ENCODE measurements at regions not wholly inside any gene's neighbourhood (a gene's known extent, or its start where the extent isn't known, plus 50 kb on each side); places are given as distances from the start of the nearest gene placed in this dataset.
"Not testable (repeated sequence)": the region's sequence is repeated elsewhere in the genome, so short reads cannot be mapped to it uniquely, and the experiment has no call there.

DNA sequence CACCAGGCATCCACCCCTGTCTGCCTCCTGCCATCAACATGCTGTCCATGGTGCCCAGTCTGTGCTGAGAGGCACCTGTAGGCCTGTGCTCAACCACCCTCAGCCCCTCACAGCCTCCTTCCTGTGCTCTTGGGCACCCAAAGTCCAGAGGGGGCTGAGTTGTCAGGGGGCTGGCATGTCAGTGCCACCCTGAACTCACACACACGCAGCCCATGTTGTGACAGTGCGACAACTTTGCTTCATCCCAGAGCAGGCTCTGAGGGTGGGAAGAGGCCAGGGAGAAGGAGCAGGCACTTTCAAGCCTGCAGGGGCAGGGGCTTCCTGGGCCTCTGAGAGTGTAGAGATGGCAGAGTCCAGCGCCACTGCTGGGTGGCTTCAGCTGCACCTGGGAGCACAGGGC is 491.0 kb downstream of the TMEM135 start:
- Histone ChIP-seq H3K4me1 (ENCODE audit: control insufficient read depth in 2 of 3, insufficient read depth in 2 of 3, low read depth in 1 of 3, low read length in 3 of 3) (no peaks in the 10 kb centered on the region), H3K9me3 (ENCODE audit: control insufficient read depth in 2 of 3, insufficient read depth in 1 of 3, low read length in 3 of 3) (peaks cover 0 to 4% (median 0%) of the 10 kb centered on the region in 3 donors), H3K9ac (ENCODE audit: low read length in 3 of 3) (no peak overlapping the region), H3K27me3 (ENCODE audit: control insufficient read depth, insufficient read depth, low read length) (no peaks in the 10 kb centered on the region), H3K36me3 (ENCODE audit: control insufficient read depth in 2 of 3, insufficient read depth in 3 of 3, low read length in 3 of 3) (no peaks in the 10 kb centered on the region), H3K27ac (ENCODE audit: low read depth in 2 of 2, low read length in 2 of 2) (no peak overlapping the region), H3K4me3 (ENCODE audit: low read length in 3 of 3) (no peak overlapping the region)
- TF ChIP-seq, protein P1, sequence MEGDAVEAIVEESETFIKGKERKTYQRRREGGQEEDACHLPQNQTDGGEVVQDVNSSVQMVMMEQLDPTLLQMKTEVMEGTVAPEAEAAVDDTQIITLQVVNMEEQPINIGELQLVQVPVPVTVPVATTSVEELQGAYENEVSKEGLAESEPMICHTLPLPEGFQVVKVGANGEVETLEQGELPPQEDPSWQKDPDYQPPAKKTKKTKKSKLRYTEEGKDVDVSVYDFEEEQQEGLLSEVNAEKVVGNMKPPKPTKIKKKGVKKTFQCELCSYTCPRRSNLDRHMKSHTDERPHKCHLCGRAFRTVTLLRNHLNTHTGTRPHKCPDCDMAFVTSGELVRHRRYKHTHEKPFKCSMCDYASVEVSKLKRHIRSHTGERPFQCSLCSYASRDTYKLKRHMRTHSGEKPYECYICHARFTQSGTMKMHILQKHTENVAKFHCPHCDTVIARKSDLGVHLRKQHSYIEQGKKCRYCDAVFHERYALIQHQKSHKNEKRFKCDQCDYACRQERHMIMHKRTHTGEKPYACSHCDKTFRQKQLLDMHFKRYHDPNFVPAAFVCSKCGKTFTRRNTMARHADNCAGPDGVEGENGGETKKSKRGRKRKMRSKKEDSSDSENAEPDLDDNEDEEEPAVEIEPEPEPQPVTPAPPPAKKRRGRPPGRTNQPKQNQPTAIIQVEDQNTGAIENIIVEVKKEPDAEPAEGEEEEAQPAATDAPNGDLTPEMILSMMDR (IDR thresholded peaks at IDR 0.05; ENCODE audit: borderline replicate concordance, extremely low read depth, insufficient read depth) = no peak
- no peak for FAIRE-seq
- intact Hi-C loops (cut with DNase I) = no loop called here
- DNase-seq = peak in 1 of 5 donors; percentile 39

DNA sequence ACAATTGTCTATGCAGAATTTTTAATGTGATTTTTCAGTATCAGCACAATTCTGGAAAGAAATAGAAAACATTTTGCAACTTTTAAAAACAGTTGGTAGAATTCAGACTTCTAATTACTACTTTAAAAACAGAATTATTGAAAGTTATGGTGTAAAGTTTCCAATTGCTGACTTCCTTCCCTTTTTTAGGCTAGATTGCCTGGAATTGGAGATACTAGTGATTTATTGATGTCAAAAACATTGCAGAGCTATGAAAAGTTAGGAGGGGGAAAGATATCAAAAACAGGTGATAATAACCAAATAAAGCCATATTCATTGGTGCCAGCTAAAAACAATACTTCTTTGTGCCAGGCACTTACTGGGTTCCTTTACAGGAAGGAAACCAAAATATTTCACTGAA is 485.5 kb downstream of the TMEM135 start:
- Histone ChIP-seq H3K36me3 (ENCODE audit: control insufficient read depth in 2 of 3, insufficient read depth in 3 of 3, low read length in 3 of 3) (no peaks in the 10 kb centered on the region), H3K27ac (ENCODE audit: low read depth in 2 of 2, low read length in 2 of 2) (no peak overlapping the region), H3K9me3 (ENCODE audit: control insufficient read depth in 2 of 3, insufficient read depth in 1 of 3, low read length in 3 of 3) (no peaks in the 10 kb centered on the region), H3K9ac (ENCODE audit: low read length in 3 of 3) (no peak overlapping the region), H3K4me3 (ENCODE audit: low read length in 3 of 3) (no peak overlapping the region), H3K27me3 (ENCODE audit: control insufficient read depth, insufficient read depth, low read length) (no peaks in the 10 kb centered on the region), H3K4me1 (ENCODE audit: control insufficient read depth in 2 of 3, insufficient read depth in 2 of 3, low read depth in 1 of 3, low read length in 3 of 3) (no peaks in the 10 kb centered on the region)
- intact Hi-C loops (cut with DNase I) = no loop called here
- TF ChIP-seq, protein P1 (IDR thresholded peaks at IDR 0.05; ENCODE audit: borderline replicate concordance, extremely low read depth, insufficient read depth) = no peak
- no peak for DNase-seq
- no peak for FAIRE-seq

DNA sequence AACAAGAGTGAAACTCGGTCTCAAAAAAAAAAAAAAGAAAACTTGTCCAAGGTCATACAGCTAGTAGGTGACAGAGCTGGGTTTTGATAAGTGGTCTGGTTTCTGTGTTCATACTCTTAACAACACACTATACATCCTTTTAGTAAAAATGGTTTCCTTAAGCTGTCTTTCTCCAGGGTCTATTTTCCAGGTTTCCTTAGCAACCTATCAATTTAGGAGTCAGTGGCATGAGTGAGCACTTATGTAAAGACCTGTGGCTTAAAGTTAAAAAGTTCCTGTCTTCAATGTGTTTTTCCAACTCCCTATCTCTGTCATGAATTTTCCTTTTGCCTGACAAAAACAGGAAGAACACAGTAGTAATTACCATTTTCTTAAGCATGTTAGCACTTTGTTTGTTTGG is 480.5 kb downstream of the TMEM135 start:
- Histone ChIP-seq H3K4me1 (ENCODE audit: control insufficient read depth in 2 of 3, insufficient read depth in 2 of 3, low read depth in 1 of 3, low read length in 3 of 3) (no peaks in the 10 kb centered on the region), H3K36me3 (ENCODE audit: control insufficient read depth in 2 of 3, insufficient read depth in 3 of 3, low read length in 3 of 3) (no peaks in the 10 kb centered on the region), H3K9me3 (ENCODE audit: control insufficient read depth in 2 of 3, insufficient read depth in 1 of 3, low read length in 3 of 3) (no peaks in the 10 kb centered on the region), H3K27me3 (ENCODE audit: control insufficient read depth, insufficient read depth, low read length) (no peaks in the 10 kb centered on the region), H3K27ac (ENCODE audit: low read depth in 2 of 2, low read length in 2 of 2) (no peak overlapping the region), H3K9ac (ENCODE audit: low read length in 3 of 3) (no peak overlapping the region), H3K4me3 (ENCODE audit: low read length in 3 of 3) (no peak overlapping the region)
- FAIRE-seq = no peak
- DNase-seq = peak in 2 of 5 donors; percentile 7
- TF ChIP-seq, protein P1 (IDR thresholded peaks at IDR 0.05; ENCODE audit: borderline replicate concordance, extremely low read depth, insufficient read depth) = no peak
- intact Hi-C loops (cut with DNase I) = no loop called here

DNA sequence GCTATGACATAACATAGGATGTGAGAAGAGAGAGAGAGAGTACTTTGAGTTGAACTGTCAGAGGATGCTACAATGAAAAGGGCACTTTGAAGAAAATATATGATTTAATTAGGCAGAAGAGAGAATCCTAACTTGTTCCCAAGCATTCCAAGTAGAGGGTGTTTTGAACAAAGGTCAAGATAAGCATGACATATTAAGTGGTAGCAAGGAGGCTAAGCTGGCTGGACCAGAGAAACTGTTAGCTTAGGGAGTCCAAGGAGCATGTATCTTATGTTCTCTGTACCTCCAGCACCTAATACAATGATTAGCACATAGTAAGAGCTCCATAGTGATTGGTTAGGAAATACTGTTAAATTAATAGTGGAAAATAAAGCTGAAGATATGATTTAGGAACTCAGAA is 479.6 kb downstream of the TMEM135 start:
- no peak for DNase-seq
- Histone ChIP-seq H3K27me3 (ENCODE audit: control insufficient read depth, insufficient read depth, low read length) (no peaks in the 10 kb centered on the region), H3K4me3 (ENCODE audit: low read length in 3 of 3) (no peak overlapping the region), H3K36me3 (ENCODE audit: control insufficient read depth in 2 of 3, insufficient read depth in 3 of 3, low read length in 3 of 3) (no peaks in the 10 kb centered on the region), H3K4me1 (ENCODE audit: control insufficient read depth in 2 of 3, insufficient read depth in 2 of 3, low read depth in 1 of 3, low read length in 3 of 3) (no peaks in the 10 kb centered on the region), H3K27ac (ENCODE audit: low read depth in 2 of 2, low read length in 2 of 2) (no peak overlapping the region), H3K9me3 (ENCODE audit: control insufficient read depth in 2 of 3, insufficient read depth in 1 of 3, low read length in 3 of 3) (no peaks in the 10 kb centered on the region), H3K9ac (ENCODE audit: low read length in 3 of 3) (no peak overlapping the region)
- TF ChIP-seq, protein P1 (IDR thresholded peaks at IDR 0.05; ENCODE audit: borderline replicate concordance, extremely low read depth, insufficient read depth) = no peak
- no peak for FAIRE-seq
- intact Hi-C loops (cut with DNase I) = no loop called here

DNA sequence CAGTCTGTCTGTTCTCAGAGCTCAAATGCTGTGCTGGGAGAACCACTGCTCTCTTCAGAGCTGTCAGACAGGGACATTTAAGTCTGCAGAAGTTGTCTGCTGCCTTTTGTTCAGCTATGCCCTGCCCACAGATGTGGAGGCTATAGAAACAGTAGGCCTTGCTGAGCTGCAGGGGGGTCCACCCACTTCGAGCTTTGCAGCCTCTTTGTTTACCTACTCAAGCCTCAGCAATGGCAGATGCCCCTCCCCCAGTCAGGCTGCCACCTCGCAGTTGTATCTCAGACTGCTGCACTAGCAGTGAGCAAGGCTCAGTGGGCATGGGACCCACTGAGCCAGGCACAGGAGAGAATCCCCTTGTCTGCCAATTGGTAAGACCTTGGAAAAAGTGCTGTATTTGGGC is 470.0 kb downstream of the TMEM135 start:
- H3K36me3 ChIP-seq (ENCODE audit: control insufficient read depth in 2 of 3, insufficient read depth in 3 of 3, low read length in 3 of 3); H3K4me3 ChIP-seq (ENCODE audit: low read length in 3 of 3); FAIRE-seq; H3K27ac ChIP-seq (ENCODE audit: low read depth in 2 of 2, low read length in 2 of 2); DNase-seq; H3K9me3 ChIP-seq (ENCODE audit: control insufficient read depth in 2 of 3, insufficient read depth in 1 of 3, low read length in 3 of 3); H3K9ac ChIP-seq (ENCODE audit: low read length in 3 of 3); H3K27me3 ChIP-seq (ENCODE audit: control insufficient read depth, insufficient read depth, low read length); H3K4me1 ChIP-seq (ENCODE audit: control insufficient read depth in 2 of 3, insufficient read depth in 2 of 3, low read depth in 1 of 3, low read length in 3 of 3); intact Hi-C loops (cut with DNase I): not testable (repeated sequence)

DNA sequence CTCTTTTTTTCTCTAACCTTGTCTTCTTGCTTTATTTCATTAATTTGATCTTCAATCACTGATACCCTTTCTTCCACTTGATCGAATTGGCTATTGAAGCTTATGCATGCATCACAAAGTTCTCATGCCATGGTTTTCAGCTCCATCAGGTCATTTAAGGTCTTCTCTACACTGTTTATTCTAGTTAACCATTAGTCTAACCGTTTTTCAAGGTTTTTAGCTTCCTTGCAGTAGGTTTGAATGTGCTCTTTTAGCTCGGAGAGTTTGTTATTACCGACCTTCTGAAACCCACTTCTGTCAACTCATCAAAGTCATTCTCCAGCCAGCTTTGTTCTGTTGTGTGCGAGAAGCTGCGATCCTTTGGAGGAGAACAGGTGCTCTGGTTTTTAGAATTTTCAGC is 469.2 kb downstream of the TMEM135 start:
- FAIRE-seq; H3K27me3 ChIP-seq (ENCODE audit: control insufficient read depth, insufficient read depth, low read length); DNase-seq; H3K4me3 ChIP-seq (ENCODE audit: low read length in 3 of 3); H3K36me3 ChIP-seq (ENCODE audit: control insufficient read depth in 2 of 3, insufficient read depth in 3 of 3, low read length in 3 of 3); intact Hi-C loops (cut with DNase I); H3K9me3 ChIP-seq (ENCODE audit: control insufficient read depth in 2 of 3, insufficient read depth in 1 of 3, low read length in 3 of 3); H3K27ac ChIP-seq (ENCODE audit: low read depth in 2 of 2, low read length in 2 of 2); H3K9ac ChIP-seq (ENCODE audit: low read length in 3 of 3); H3K4me1 ChIP-seq (ENCODE audit: control insufficient read depth in 2 of 3, insufficient read depth in 2 of 3, low read depth in 1 of 3, low read length in 3 of 3): not testable (repeated sequence)
